Stimulated activated naive B cell treated with anti-CD40 and anti-IgM and Interleukin-4, amounts not matched to agents 10 μg/mL and 1 μg/mL and 100 μg/mL, for 72 hours (primary cell): ENCODE measurements at regions not wholly inside any gene's neighbourhood (a gene's known extent, or its start where the extent isn't known, plus 50 kb on each side); places are given as distances from the start of the nearest gene placed in this dataset.
"Not testable (repeated sequence)": the region's sequence is repeated elsewhere in the genome, so short reads cannot be mapped to it uniquely, and the experiment has no call there.

Experiments used
- ATAC-seq, 2 donors: fragments of 150-1000 bp; cut with Tn5 transposase; replicated peaks; 2 replicates each; pipeline ENCODE4 v1.10.0; 2021; ENCODE audit warnings: moderate library complexity in 1 of 2
- DNase-seq: peaks from one replicate; pipeline ENCODE4 v3.0.0; 2021
- H3K27ac Mint-ChIP-seq: one replicate; pipeline ENCODE4 v1.8.0; 2022; ENCODE audit warnings: mild to moderate bottlenecking, mixed read lengths
- H3K27me3 Mint-ChIP-seq, 2 donors: one replicate each; pipeline ENCODE4 v1.8.0; 2022; ENCODE audit warnings: mixed read lengths in 2 of 2
- H3K36me3 Mint-ChIP-seq, 2 donors: one replicate each; pipeline ENCODE4 v1.8.0; 2022; ENCODE audit warnings: mixed read lengths in 2 of 2, mild to moderate bottlenecking in 1 of 2
- H3K4me1 Mint-ChIP-seq, 2 donors: one replicate each; pipeline ENCODE4 v1.8.0; 2022; ENCODE audit warnings: mixed read lengths in 2 of 2, mild to moderate bottlenecking in 1 of 2
- H3K4me3 Mint-ChIP-seq, 2 donors: one replicate each; pipeline ENCODE4 v1.8.0; 2022; ENCODE audit warnings: mild to moderate bottlenecking in 2 of 2, mixed read lengths in 2 of 2, moderate library complexity in 1 of 2
- H3K9me3 Mint-ChIP-seq, 2 donors: one replicate each; pipeline ENCODE4 v1.8.0; 2022; ENCODE audit warnings: mixed read lengths in 2 of 2, mild to moderate bottlenecking in 1 of 2

DNA sequence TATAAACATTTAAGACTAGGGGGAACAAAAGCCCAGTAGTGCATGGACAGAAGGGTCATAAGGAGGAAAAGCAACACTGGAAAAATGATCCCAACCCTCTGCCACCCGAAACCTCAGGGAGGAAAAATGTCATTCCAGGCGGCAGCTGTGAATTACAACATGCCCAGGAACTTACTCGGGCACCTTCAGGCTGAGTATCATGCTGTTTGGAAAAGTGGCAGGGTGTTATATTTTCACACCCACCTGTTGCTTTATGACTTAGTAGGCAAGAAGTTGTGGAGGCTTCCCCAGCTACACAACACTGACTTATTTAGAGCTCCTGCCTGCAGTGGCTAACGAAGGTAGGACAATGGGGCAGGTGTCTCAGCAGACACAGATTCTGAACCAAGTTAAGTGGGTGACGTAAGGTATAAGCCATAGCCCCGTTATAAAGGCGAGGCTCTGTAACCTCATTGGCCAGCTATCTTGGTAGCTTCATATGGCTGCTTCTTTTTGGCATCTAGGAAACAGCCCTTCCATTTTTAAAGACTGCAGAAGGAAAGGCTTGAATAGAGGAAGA, 96.1 kb upstream of the IFNG-AS1 start:
- no peak for ATAC-seq
- Mint-ChIP-seq H3K4me1 (peaks cover 0 to 4% of the 10 kb centered on the region in 2 donors), H3K27ac (no peak overlapping the region), H3K27me3 (peaks cover 5 to 9% of the 10 kb centered on the region in 2 donors), H3K4me3 (no peak overlapping the region), H3K9me3 (no peaks in the 10 kb centered on the region), H3K36me3 (no peaks in the 10 kb centered on the region)
- no peak for DNase-seq

DNA sequence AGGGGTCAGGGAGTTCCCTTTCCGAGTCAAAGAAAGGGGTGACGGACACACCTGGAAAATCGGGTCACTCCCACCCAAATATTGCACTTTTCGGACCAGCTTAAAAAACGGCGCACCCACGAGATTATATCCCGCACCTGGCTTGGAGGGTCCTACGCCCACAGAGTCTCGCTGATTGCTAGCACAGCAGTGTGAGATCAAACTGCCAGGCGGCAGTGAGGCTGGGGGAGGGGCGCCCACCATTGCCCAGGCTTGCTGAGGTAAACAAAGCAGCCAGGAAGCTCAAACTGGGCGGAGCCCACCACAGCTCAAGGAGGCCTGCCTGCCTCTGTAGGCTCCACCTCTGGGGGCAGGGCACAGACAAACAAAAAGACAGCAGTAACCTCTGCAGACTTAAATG, 88.8 kb upstream of the IFNG-AS1 start:
- H3K4me1 Mint-ChIP-seq, H3K27ac Mint-ChIP-seq, DNase-seq, ATAC-seq, H3K9me3 Mint-ChIP-seq, H3K4me3 Mint-ChIP-seq, H3K27me3 Mint-ChIP-seq, H3K36me3 Mint-ChIP-seq: not testable (repeated sequence)

DNA sequence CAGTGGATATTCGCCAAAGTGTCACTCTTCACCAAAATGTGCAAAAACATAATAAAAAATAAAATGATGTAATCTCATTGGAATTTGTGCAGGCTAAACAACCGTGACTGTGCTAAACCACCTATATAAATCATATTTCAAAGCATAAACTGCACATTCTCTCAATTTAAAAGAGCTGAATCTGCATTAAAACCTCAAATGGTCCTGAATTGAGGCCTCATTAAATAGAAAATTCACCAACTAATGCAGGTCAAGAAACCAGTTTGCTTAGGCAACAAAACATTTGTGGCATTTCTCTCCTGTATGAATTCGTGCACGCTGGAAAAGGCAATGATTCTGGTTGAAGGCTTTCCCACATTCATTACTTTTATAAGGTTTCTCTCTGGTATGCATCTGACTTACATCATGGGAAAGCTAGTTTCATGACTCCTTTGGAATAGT, 80.1 kb upstream of the IFNG-AS1 start:
- Mint-ChIP-seq H3K4me1 (no peaks in the 10 kb centered on the region), H3K9me3 (peaks cover 0 to 2% of the 10 kb centered on the region in 2 donors), H3K27ac (no peak overlapping the region), H3K4me3 (no peak overlapping the region), H3K27me3 (peaks cover 4 to 14% of the 10 kb centered on the region in 2 donors), H3K36me3 (no peaks in the 10 kb centered on the region)
- ATAC-seq: no peak
- DNase-seq: no peak

DNA sequence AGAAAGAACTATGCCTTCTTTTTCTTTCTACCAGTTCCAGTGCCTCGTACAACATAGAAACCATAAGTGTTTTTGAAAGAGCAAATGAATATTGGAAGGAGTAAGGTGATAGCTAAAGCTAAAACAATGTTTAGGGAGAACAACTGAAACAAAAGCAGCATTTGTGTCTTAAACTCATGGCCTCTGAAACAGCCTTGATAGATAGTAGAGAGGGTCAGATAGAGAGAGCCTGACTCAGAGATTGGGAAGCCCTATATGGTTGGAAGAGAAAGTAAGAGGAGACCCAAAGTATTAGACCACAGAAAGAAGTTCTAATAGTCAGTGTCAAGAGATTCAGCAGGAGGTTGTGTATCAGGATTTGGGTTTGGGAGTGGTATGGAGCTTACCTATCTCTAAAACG, 79.6 kb upstream of the IFNG-AS1 start:
- no peak overlapping the region for H3K4me3 Mint-ChIP-seq
- H3K27me3 Mint-ChIP-seq: peaks cover 4 to 14% of the 10 kb centered on the region in 2 donors
- no peak for ATAC-seq
- H3K9me3 Mint-ChIP-seq: peaks cover 0 to 2% of the 10 kb centered on the region in 2 donors
- no peaks in the 10 kb centered on the region for H3K4me1 Mint-ChIP-seq
- no peak for DNase-seq
- no peak overlapping the region for H3K27ac Mint-ChIP-seq
- H3K36me3 Mint-ChIP-seq: no peaks in the 10 kb centered on the region

DNA sequence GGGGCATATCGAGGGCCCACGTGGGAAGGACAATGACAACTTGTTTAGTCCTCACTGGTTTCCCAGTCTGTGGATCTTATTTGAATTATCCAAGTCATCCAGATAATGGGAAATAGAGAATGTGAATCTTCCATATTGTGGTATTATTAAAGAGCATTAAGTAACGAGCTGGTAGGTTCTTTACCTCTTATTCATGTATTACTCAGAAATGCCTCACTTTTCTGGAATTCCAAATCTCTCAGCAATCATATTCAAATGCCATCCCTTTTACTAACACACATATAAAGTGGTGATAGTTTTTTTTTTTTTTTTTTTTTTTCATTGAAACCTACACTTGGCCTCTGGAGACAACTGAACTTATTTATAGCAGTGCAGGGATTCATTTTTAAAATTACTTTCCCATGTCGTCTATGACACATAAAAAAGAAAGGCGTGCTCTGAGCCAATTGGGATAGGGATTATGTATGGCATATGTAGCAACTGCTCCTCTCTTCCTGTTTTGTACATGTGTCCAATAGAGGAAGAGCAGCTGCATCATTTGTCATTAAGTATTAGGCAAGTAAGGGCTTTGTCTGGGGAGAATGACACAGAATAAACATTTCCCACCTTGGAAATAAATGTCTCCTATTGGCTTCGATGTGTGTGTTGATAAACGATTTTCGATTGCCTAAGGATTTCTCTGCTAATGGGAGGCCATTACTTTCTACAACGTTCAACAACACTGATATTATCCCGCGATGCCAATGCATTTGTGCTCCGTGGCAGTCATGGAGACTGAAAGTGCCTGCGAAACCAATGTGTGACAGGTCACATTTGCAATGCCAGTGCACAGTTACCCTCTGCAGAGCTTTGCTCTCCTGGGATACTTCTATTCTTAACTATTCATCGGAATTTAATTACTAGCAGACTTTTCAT, 78.6 kb upstream of the IFNG-AS1 start:
- no peak overlapping the region for H3K4me3 Mint-ChIP-seq
- no peaks in the 10 kb centered on the region for H3K36me3 Mint-ChIP-seq
- no peak for DNase-seq
- H3K27ac Mint-ChIP-seq: no peak overlapping the region
- H3K4me1 Mint-ChIP-seq: no peaks in the 10 kb centered on the region
- ATAC-seq: no peak
- peaks cover 4 to 14% of the 10 kb centered on the region in 2 donors for H3K27me3 Mint-ChIP-seq
- H3K9me3 Mint-ChIP-seq: peaks cover 0 to 2% of the 10 kb centered on the region in 2 donors

DNA sequence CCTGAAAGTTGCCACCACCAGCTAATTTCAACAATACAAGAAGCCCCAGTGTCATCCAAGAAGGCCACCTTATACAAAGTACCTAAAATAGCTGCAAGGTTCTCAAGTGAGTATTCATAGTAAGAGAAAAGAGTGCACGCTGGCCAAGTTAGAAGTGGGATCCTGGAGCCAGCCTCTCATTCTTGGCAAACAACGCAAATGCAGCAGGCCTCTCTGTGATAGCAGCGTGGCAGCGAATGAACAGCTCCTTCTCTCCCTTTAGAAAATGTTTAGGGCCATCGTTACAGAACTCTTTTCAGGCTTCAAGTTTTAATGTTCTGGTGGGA, 78.0 kb upstream of the IFNG-AS1 start:
- H3K4me1 Mint-ChIP-seq: no peaks in the 10 kb centered on the region
- no peaks in the 10 kb centered on the region for H3K36me3 Mint-ChIP-seq
- H3K4me3 Mint-ChIP-seq: no peak overlapping the region
- H3K27me3 Mint-ChIP-seq: peaks cover 5 to 16% of the 10 kb centered on the region in 2 donors
- H3K9me3 Mint-ChIP-seq: peaks cover 0 to 2% of the 10 kb centered on the region in 2 donors
- ATAC-seq (no peak), DNase-seq (no peak)
- no peak overlapping the region for H3K27ac Mint-ChIP-seq

DNA sequence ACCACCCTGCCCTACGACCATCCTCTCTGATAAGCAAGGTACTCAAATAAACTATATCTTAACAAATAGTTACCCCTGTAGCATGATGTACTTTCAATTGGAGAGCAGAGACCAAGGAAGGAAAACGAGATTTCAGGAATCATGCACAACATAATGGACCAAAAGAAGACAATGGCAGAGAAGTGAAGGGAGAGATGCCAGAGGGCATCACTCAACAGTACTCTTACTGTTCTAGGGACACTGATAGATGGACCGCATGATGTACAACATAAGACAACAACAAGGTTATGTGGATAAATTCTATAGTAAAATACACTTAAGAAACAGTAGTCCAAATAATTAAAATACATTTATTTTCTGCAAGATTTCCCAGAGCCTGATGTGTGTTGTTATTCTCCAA, 77.5 kb upstream of the IFNG-AS1 start:
- Mint-ChIP-seq H3K36me3 (no peaks in the 10 kb centered on the region), H3K9me3 (peaks cover 0 to 2% of the 10 kb centered on the region in 2 donors), H3K4me1 (no peaks in the 10 kb centered on the region), H3K27ac (no peak overlapping the region), H3K4me3 (no peak overlapping the region), H3K27me3 (peaks cover 9 to 20% of the 10 kb centered on the region in 2 donors)
- no peak for ATAC-seq
- no peak for DNase-seq

DNA sequence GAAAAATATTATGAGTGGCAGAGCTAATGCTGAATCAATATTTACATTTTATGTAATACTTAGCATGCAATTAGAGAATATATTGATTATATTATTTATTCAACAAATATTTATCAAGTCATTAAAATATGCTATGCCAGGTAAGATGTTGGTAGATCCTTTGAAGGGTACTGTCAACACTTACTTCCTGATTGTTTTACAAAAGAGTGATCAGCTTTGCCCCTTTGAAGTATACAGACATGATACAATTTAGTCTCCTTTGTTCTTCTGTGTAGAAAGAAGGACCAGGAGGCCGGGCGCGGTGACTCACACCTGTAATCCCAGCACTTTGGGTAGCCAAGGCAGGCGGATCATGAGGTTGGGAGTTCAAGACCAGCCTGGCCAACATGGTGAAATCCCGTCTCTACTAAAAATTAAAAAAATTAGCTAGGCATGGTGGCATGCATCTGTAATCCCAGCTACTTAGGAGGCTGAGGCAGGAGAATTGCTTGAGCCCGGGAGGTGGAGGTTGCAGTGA, 73.9 kb upstream of the IFNG-AS1 start:
- Mint-ChIP-seq H3K36me3 (no peaks in the 10 kb centered on the region), H3K9me3 (no peaks in the 10 kb centered on the region), H3K27me3 (peaks cover 4 to 20% of the 10 kb centered on the region in 2 donors), H3K4me3 (no peak overlapping the region), H3K27ac (no peak overlapping the region), H3K4me1 (peaks cover 10 to 13% of the 10 kb centered on the region in 2 donors)
- ATAC-seq: no peak
- no peak for DNase-seq

DNA sequence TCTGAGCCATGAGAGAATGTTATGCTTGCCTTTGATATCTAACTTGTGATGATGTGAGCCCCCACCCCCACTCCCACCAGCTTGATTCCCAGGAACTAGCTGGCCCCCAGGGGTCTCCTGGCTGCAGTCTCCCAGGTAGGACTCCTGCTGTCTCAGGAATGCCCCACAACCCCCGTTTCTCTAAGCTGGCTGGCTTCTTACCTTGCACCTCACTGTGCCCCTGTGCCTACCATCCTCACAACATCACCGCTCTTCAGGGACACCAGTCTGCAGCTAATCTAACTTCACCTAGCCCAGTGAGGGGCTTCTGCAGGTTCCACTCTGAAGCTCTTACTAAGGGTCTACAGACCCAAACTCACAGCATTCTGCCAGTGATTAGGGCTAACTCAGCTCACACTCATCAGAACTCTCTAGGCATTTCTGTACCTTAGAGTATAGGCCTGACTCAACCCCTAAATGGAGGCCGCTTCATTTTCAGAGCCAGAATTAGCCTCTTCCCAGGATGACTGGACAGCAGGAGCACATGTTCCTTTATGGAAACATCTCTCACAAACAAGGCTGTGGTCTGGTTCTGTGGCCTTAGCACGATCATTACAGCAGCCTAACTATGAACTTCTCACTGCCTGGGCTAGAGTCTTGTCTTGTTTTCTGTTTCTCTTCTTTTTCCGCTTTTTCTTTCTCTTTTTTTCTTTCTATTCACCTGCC, 72.8 kb upstream of the IFNG-AS1 start:
- no peak overlapping the region for H3K27ac Mint-ChIP-seq

DNA sequence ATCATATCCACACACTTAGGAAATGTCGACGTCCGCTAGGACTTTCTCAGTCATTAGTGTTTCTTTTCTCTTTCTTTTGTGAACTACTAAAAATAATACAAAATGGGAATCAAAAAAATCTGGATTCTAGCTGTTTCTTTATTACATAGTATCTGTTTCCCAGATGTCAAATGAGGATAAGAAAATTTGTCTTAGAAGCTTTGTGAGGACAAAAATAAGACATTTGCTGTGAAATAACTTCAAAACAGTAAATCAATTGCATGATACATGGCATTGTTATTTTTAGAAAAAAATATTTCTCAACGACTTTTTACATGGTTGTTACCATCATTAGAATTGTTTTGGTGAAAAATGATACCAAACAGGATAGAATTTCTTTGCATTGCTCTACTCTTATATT, 71.4 kb upstream of the IFNG-AS1 start:
- no peak overlapping the region for H3K4me3 Mint-ChIP-seq
- no peaks in the 10 kb centered on the region for H3K9me3 Mint-ChIP-seq
- DNase-seq: no peak

More for the DNA sequence above, 72.8 kb upstream of the IFNG-AS1 start:
- H3K27me3 Mint-ChIP-seq: peaks cover 4 to 19% of the 10 kb centered on the region in 2 donors
- no peak for DNase-seq
- peaks cover 10 to 13% of the 10 kb centered on the region in 2 donors for H3K4me1 Mint-ChIP-seq
- no peaks in the 10 kb centered on the region for H3K36me3 Mint-ChIP-seq
- no peak overlapping the region for H3K4me3 Mint-ChIP-seq
- ATAC-seq: no peak
- H3K9me3 Mint-ChIP-seq: no peaks in the 10 kb centered on the region

DNA sequence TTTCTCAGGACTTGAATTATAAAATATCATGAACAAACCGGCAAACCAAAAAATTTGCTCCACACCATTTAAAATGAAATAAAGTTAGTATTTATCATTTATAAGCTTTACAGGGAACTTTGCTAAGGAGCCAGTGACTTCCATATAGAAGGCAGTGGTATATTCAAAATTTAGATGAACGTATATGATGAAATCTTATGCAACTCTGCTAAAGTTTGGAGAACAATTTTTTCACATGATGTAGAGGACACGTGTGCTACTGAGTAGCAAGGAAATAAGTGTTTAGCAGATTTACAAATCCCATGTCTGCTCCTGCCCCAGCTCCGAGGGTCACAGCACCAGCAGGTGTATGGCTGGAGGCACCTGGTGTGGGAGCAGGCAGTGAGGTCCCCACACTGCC, 70.8 kb upstream of the IFNG-AS1 start:
- H3K4me1 Mint-ChIP-seq: peaks cover 10 to 13% of the 10 kb centered on the region in 2 donors
- peaks cover 4 to 6% of the 10 kb centered on the region in 2 donors for H3K27me3 Mint-ChIP-seq
- no peak for DNase-seq

More for the DNA sequence above, 71.4 kb upstream of the IFNG-AS1 start:
- Mint-ChIP-seq H3K36me3 (no peaks in the 10 kb centered on the region), H3K4me1 (peaks cover 10 to 13% of the 10 kb centered on the region in 2 donors), H3K27me3 (peaks cover 4 to 8% of the 10 kb centered on the region in 2 donors), H3K27ac (no peak overlapping the region)
- no peak for ATAC-seq

DNA sequence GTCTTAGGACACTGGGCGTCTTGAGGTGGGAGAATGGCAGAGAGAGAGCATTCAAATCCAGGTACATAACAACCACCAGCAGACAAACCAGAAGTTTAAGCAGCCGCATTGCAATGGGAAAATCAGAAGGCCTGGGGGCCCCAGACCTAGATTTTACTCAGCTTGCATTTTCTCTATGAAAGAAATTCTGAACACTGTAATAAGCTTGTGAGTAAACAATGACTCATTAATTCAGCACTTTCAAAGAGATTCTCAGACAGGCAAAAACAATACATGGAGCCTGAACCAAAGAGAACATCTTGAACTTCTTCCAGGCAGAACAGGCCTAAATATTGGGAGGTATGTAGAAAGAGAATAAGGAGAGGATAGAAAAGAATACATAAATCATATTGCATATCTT, 69.8 kb upstream of the IFNG-AS1 start:
- peaks cover 10 to 13% of the 10 kb centered on the region in 2 donors for H3K4me1 Mint-ChIP-seq
- H3K9me3 Mint-ChIP-seq: no peaks in the 10 kb centered on the region
- H3K4me3 Mint-ChIP-seq: no peak overlapping the region
- ATAC-seq (no peak), DNase-seq (no peak)
- peaks cover 4 to 6% of the 10 kb centered on the region in 2 donors for H3K27me3 Mint-ChIP-seq
- no peaks in the 10 kb centered on the region for H3K36me3 Mint-ChIP-seq
- H3K27ac Mint-ChIP-seq: no peak overlapping the region

More for the DNA sequence above, 70.8 kb upstream of the IFNG-AS1 start:
- no peak for ATAC-seq
- Mint-ChIP-seq H3K4me3 (no peak overlapping the region), H3K36me3 (no peaks in the 10 kb centered on the region), H3K27ac (no peak overlapping the region), H3K9me3 (no peaks in the 10 kb centered on the region)

DNA sequence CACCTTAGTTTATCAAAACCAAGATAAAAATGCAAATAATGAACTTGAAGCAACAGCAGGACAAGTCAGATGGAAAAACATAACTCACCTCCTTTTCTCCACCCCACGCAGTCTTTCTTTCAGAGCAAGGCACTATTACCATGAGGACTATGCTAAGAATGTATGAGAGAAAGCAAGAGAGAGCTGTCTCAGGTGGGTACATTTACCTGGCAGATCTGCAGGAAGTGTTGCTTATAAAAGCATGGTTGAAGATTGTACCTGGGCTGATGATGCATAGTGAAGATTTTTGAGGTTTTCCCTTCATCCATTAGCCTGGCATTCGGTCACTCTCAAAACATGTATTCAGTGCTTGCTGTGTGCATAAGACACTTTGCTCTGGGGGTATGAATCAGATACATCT, 68.8 kb upstream of the IFNG-AS1 start:
- H3K27ac Mint-ChIP-seq: no peak overlapping the region
- DNase-seq (no peak), ATAC-seq (no peak)

DNA sequence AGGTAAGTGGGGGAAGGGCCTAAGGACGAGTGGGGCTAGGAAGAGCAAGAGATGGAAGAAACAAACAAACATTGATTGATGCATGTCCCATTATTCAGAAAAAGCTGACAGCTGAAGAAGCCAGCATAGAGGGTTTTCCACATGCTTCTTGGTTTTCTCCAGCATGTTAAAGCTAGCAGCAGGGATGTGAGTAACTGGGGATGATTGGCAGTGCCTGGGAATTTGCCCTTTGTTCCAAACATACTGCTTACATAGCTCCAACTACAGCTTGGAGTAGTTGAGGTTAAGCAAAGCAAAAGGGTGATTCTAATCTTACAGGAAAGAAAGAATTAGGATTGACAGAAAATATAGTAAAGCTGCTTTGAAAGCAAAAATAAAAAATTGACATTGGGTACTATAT, 68.0 kb upstream of the IFNG-AS1 start:
- Mint-ChIP-seq H3K27me3 (peaks cover 4 to 5% of the 10 kb centered on the region in 2 donors), H3K9me3 (no peaks in the 10 kb centered on the region), H3K36me3 (no peaks in the 10 kb centered on the region), H3K27ac (no peak overlapping the region), H3K4me3 (no peak overlapping the region), H3K4me1 (peaks cover 10 to 13% of the 10 kb centered on the region in 2 donors)
- no peak for ATAC-seq
- DNase-seq: no peak

More for the DNA sequence above, 68.8 kb upstream of the IFNG-AS1 start:
- Mint-ChIP-seq H3K27me3 (peaks cover 4 to 6% of the 10 kb centered on the region in 2 donors), H3K4me3 (no peak overlapping the region), H3K9me3 (no peaks in the 10 kb centered on the region), H3K4me1 (peaks cover 10 to 13% of the 10 kb centered on the region in 2 donors), H3K36me3 (no peaks in the 10 kb centered on the region)
